Esophagus squamous epithelium (tissue), 5 donors: ENCODE measurements at regions not wholly inside any gene's neighbourhood (a gene's known extent, or its start where the extent isn't known, plus 50 kb on each side); places are given as distances from the start of the nearest gene placed in this dataset.

Experiments
- DNase-seq: peaks from one replicate; lab custom pipeline; 2025; lab: John Stamatoyannopoulos, UW
- H3K27ac ChIP-seq, 4 donors: fragments of 200-600 bp; sonication (generic); one replicate each; pipeline ENCODE4 v1.5.1; 2016 to 2019; ENCODE audit warnings: mild to moderate bottlenecking in 1 of 4
- H3K27me3 ChIP-seq, 4 donors: fragments of 200-600 bp; sonication (generic); 1 replicate in 3 of 4; 2 replicates in 1 of 4; pipeline versions ENCODE4 v1.5.1 to v1.6.0; 2017 to 2021; ENCODE audit warnings: antibody characterized with exemption in 1 of 4
- H3K36me3 ChIP-seq, 3 donors: fragments of 200-600 bp; sonication (generic); one replicate each; pipeline ENCODE4 v1.5.1; 2016 to 2019
- H3K4me1 ChIP-seq, 3 donors: fragments of 200-600 bp; sonication (generic); one replicate each; pipeline ENCODE4 v1.5.1; 2017 to 2019
- H3K4me3 ChIP-seq, 4 donors: fragments of 200-600 bp; sonication (generic); 1 replicate in 3 of 4; 2 replicates in 1 of 4; pipeline ENCODE4 v1.5.1; 2016 to 2019; ENCODE audit warnings: mild to moderate bottlenecking in 2 of 4, moderate library complexity in 1 of 4
- H3K9me3 ChIP-seq, 3 donors: fragments of 200-600 bp; sonication (generic); one replicate each; pipeline ENCODE4 v1.5.1; 2016 to 2019
- POLR2A ChIP-seq, 4 donors: fragments of 450-650 bp; IDR thresholded peaks; one replicate each; pipeline ENCODE4 v1.6.1; 2017; ENCODE audit warnings: antibody characterized with exemption in 4 of 4, mild to moderate bottlenecking in 4 of 4, moderate library complexity in 3 of 4
- WGBS, 2 donors: methylation state at CpG; one replicate each; pipeline ENCODE4 v1.1.5; 2018; 5-methylcytosine and 5-hydroxymethylcytosine counted together
- intact Hi-C: fragments of 100-400 bp; cut with DNase I; formaldehyde crosslinking; loops from one replicate; pipeline ENCODE4 v1.15.0; 2022
- TF ChIP-seq, protein P1 (sequence below), 6 experiments: fragments of 450-650 bp in 4 of 6; fragments of 200-600 bp in 2 of 6; sonication (generic) in 2 of 6; IDR thresholded peaks; one replicate each; pipeline ENCODE4 v1.5.1; 2016 to 2019; ENCODE audit warnings: antibody characterized with exemption in 6 of 6, mild to moderate bottlenecking in 4 of 6, moderate library complexity in 4 of 6
- donor health status: DM: yes; HTN: yes; CAD: no.

- Histone ChIP-seq H3K4me1 (peaks cover 0 to 57% (median 3%) of the 10 kb centered on the region in 3 donors), H3K9me3 (no peaks in the 10 kb centered on the region), H3K36me3 (no peaks in the 10 kb centered on the region), H3K27ac (peak overlapping the region in 3 of 4 donors; percentile 53 to 66 (median 59)), H3K27me3 (no peaks in the 10 kb centered on the region), H3K4me3 (no peak overlapping the region)
- WGBS, 2 donors, result 8 to 39% methylated on average over 4 of the region's 4 CpGs
- DNase-seq, result no peak
- intact Hi-C loops, result no loop called here
- TF ChIP-seq, protein P1, sequence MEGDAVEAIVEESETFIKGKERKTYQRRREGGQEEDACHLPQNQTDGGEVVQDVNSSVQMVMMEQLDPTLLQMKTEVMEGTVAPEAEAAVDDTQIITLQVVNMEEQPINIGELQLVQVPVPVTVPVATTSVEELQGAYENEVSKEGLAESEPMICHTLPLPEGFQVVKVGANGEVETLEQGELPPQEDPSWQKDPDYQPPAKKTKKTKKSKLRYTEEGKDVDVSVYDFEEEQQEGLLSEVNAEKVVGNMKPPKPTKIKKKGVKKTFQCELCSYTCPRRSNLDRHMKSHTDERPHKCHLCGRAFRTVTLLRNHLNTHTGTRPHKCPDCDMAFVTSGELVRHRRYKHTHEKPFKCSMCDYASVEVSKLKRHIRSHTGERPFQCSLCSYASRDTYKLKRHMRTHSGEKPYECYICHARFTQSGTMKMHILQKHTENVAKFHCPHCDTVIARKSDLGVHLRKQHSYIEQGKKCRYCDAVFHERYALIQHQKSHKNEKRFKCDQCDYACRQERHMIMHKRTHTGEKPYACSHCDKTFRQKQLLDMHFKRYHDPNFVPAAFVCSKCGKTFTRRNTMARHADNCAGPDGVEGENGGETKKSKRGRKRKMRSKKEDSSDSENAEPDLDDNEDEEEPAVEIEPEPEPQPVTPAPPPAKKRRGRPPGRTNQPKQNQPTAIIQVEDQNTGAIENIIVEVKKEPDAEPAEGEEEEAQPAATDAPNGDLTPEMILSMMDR (IDR thresholded peaks at IDR 0.05), result no peak
Observed at GRCh38 chr13:73261739-73262216, 203.0 kb downstream of the KLF5 start.

DNA sequence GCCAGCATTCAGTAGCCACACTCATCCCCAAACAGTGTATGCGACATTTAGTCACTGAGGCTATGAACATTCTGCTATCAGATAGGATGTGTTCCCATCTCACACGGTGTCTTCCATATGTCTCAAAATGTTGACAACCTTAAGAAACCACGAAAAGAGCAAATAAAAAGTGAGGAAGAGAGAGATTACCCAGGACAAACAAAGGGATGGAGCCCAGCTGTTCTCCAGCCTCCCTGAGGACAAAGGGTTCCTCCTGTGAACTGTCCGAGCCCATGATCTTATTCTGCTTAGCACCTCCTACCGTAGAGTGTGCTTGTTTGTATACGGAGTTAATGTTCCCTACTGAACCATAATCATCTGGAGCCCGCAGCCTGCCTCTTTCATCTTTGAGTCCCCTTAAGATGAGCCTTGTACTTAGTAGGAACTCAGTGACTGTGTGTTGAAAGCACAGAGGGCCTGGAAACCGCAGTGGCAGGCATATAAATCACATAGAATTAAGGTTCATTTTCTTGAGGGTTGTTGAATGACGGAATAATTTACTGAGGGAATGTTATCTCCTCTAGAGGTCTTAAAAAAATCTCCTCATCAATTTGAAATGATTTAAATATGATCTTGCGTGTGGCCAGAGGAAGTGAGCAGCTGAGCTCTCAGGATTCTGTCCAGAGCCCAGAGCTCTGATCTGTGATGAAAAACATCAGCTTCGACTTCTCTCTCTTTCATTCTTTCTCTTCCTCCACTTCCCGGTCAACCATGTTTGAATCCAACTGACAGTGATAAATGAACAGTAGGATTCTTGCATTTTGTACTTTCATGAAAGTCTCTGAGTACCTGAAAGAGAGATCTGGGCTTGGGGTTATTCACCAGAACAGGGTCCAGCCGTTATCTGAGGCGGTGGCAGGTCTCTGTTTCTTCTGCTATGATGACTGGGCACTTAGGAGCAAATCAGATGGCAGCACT lies 200.5 kb downstream of the KLF5 start:
- intact Hi-C loops, result no loop called here

DNA sequence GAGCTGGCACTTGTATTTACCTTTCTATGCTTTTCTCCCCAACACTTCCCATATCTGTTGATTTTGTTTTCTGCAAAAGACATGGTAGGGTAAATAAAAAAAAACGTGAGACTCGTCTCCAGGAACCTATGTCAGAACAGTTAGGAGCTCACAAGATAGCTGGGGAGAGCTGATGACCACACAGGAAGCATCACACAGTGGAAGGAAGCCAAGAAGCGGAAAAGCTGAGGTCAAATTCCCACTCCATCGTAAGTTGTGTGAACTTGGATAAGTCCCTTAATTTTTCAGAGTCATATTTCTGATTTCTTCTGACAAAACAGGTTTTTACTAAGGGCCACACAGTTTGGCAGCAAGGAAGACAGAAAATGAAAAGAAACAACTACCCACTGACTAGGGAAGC lies 199.6 kb downstream of the KLF5 start:
- WGBS, 2 donors, result 44 to 54% methylated on average over 4 of the region's 4 CpGs
- H3K9me3 ChIP-seq, result no peaks in the 10 kb centered on the region
- intact Hi-C loops, result no loop called here
- H3K27me3 ChIP-seq, result no peaks in the 10 kb centered on the region
- no peak overlapping the region for H3K27ac ChIP-seq
- DNase-seq, result no peak
- H3K4me3 ChIP-seq, result no peak overlapping the region
- H3K4me1 ChIP-seq, result peaks cover 0 to 43% (median 6%) of the 10 kb centered on the region in 3 donors
- H3K36me3 ChIP-seq, result no peaks in the 10 kb centered on the region
- no peak for TF ChIP-seq POLR2A (IDR thresholded peaks at IDR 0.05)
- TF ChIP-seq, protein P1 (IDR thresholded peaks at IDR 0.05), result no peak

More for the DNA sequence above, 200.5 kb downstream of the KLF5 start:
- H3K27ac ChIP-seq, result peak overlapping the region in 1 of 4 donors; percentile 2
- whole genome bisulfite sequencing, 2 donors, result 54 to 68% methylated on average over 12 to 14 of the region's 14 CpGs
- no peaks in the 10 kb centered on the region for H3K27me3 ChIP-seq
- no peak for TF ChIP-seq POLR2A (IDR thresholded peaks at IDR 0.05)
- TF ChIP-seq, protein P1 (IDR thresholded peaks at IDR 0.05), result no peak
- no peaks in the 10 kb centered on the region for H3K9me3 ChIP-seq
- no peaks in the 10 kb centered on the region for H3K36me3 ChIP-seq
- no peak for DNase-seq
- H3K4me3 ChIP-seq, result no peak overlapping the region
- H3K4me1 ChIP-seq, result peaks cover 0 to 47% (median 6%) of the 10 kb centered on the region in 3 donors

DNA sequence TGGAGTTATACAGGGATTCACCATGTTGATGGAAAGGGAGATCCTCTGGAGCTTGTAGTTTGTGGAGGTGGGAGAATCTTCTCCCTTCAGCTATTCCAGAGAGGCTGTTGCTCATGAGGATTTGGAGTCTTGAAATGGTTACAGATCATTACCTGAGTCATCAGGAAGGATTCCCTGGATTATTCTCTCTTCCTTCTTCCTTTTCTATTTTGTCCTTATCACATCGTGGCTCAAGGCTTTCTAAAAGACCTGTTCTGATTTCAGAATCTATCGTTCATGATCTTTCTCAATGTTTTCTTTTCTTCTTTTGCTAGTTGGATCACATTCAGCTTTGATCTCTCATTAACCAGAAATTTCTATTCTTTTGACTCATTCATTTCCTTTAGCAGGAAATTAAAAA lies 196.0 kb downstream of the KLF5 start:
- no peak overlapping the region for H3K4me3 ChIP-seq
- no peaks in the 10 kb centered on the region for H3K9me3 ChIP-seq
- H3K27ac ChIP-seq, result no peak overlapping the region
- peaks cover 0 to 24% (median 4%) of the 10 kb centered on the region in 3 donors for H3K4me1 ChIP-seq
- intact Hi-C loops, result no loop called here
- H3K27me3 ChIP-seq, result no peaks in the 10 kb centered on the region
- TF ChIP-seq, protein P1 (IDR thresholded peaks at IDR 0.05), result no peak
- TF ChIP-seq POLR2A (IDR thresholded peaks at IDR 0.05), result no peak
- H3K36me3 ChIP-seq, result no peaks in the 10 kb centered on the region
- DNase-seq, result no peak
- 19 to 31% methylated on average over 2 of the region's 2 CpGs for WGBS, 2 donors

GRCh38 chr13:73251626-73252265 lies 192.9 kb downstream of the KLF5 start:
- no peak for TF ChIP-seq POLR2A (IDR thresholded peaks at IDR 0.05)
- TF ChIP-seq, protein P1 (IDR thresholded peaks at IDR 0.05), result no peak
- Histone ChIP-seq H3K36me3 (no peaks in the 10 kb centered on the region), H3K4me3 (no peak overlapping the region), H3K27ac (no peak overlapping the region), H3K4me1 (peaks cover 5 to 41% (median 10%) of the 10 kb centered on the region in 3 donors), H3K27me3 (no peaks in the 10 kb centered on the region), H3K9me3 (no peaks in the 10 kb centered on the region)
- intact Hi-C loops, result no loop called here
- DNase-seq, result no peak
- 86 to 95% methylated on average over 1 of the region's 1 CpG for WGBS, 2 donors
